Daoy (cell line): ENCODE measurements at regions not wholly inside any gene's neighbourhood (a gene's known extent, or its start where the extent isn't known, plus 50 kb on each side); places are given as distances from the start of the nearest gene placed in this dataset.
A peak's percentile ranks its signal among the peaks of the same experiment; 100 is the strongest.
"Not testable (repeated sequence)": the region's sequence is repeated elsewhere in the genome, so short reads cannot be mapped to it uniquely, and the experiment has no call there.

Experiments used
- DNase-seq: peaks from one replicate; pipeline ENCODE4 v3.0.0-alpha.2; 2015; ENCODE audit warnings: low read depth

DNA sequence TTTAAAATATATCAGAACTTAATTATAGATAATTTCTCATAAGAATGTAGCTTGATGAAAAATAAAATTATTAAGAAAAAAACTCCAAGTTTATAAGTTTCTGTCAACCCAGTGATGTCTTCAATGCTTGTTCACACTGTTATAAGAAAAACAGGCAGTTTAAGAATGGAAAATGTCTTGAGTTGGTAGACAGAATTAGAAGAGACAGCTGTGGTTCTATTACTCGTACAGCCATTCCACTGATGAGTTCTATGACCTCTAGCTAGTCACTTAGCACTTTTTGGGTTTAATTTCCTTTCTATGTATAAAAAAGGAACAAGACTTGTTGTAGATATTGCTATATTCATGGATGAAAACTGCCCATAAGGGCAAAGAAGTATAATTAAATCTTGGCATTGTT lies 1013.1 kb upstream of the ATXN8OS start:
- DNase-seq = no peak

DNA sequence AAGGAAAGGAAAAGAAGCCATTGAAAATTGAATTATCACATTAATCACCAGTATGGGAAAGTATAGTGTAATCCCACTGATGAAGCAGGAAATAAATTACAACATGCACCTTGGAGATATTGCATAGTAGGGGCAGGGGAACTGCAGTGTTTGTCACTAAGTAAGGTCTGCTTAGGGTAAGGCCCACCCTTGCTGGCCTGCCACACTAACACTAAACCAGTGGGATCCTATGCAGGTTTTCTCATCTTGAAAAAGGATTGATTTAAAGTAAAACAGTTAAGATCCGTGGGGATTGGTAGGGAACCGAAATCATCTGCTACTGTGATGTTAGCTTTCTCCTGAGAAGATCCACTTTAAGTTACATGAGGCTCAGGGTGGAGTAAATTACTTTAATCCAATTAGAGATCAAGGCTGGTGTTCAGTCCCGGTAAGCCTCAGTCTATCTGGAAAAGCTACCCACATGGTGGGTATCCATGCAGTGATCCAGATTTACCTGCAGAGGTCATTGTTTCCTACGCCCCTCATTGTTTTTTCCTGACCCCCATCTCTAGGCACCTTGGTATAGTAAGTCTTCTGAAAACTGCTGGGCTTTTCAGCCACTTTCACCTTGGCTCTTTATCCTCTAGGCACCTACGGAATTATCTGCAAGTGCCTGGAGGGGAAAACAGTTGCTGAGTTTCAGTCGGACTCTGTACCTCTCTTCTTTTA lies 1014.9 kb upstream of the ATXN8OS start:
- no peak for DNase-seq

DNA sequence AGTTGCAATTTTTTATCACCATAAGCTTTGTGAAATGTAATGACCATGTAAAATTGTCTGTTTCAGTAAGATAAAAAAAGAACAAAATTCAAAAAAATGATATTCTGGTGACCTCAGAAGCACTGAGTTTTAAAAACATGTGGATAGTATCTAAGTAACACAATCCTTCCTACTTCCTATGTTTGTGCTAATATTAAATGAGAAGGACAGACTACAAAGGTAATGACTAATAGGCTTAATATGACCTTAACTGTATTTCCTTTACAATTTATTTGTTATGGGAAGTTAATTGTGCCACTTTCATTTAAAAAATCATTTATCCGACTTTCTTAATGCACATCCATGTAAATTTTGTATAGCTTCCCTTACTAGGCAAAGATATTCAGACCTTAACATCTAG lies 1030.4 kb upstream of the ATXN8OS start:
- no peak for DNase-seq

DNA sequence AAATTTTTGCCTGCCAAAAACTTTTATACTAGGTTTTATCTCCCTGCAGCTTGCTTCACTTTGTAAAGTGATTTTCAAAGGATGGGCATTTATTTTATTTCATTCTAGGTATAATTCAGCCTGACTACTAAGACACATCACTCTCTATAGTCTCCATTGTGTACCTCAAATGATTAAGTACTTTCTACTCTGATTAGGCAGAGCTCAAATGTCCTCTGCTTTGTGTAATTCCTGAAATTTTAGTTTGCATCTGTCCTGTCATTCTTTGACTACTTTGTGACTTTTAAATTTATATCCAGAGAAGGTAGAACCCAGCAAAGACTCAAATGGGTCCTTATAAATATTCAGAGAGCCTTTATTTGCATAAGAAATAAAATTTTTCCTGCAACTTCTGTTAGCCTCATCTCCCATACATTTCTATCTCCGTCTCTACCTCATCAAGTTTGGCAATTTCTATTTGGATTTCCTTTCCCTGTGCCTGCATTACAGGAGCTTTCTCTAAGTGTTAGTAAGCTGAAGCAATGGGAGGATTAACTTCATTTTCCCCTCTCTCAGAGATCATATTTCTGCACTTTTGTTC lies 1038.0 kb upstream of the ATXN8OS start:
- DNase-seq = no peak

DNA sequence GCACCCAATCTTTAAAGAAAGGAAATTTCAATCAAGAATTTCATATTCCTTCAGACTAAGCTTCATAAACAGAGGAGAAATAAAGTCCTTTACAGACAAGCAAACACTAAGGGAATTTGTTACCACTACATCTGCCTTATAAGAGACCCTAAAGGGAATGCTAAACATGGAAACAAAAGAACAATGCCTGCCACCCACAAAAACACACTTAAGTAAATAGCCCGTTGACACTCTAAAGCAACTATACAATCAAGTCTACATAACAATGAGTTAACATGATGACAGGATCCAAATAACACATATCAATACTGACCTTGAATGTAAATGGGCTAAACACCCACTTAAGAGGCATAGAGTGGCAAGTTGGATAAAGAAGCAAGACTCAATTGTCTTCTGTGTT lies 1056.9 kb upstream of the ATXN8OS start:
- no peak for DNase-seq

DNA sequence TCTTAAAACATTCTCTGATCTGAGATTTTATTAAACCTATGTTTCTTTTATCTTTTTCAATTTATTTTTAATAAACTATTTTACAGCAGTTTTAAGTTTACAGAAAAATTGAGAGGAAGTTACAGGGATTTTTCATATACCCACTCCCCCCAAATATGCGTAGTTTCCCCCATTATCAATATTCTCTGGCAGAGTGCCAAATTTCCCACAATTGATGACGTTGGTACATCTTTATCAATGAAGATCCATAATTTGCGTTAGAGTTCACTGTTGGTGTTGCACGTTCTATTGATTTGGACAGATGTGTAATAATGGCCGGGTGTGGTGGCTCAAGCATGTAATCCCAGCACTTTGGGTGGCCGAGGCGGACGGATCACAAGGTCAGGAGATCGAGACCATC lies 1063.0 kb upstream of the ATXN8OS start:
- no peak for DNase-seq

- DNase-seq = no peak
Measured at GRCh38 chr13:69040898-69041297, 1066.7 kb upstream of the ATXN8OS start.

DNA sequence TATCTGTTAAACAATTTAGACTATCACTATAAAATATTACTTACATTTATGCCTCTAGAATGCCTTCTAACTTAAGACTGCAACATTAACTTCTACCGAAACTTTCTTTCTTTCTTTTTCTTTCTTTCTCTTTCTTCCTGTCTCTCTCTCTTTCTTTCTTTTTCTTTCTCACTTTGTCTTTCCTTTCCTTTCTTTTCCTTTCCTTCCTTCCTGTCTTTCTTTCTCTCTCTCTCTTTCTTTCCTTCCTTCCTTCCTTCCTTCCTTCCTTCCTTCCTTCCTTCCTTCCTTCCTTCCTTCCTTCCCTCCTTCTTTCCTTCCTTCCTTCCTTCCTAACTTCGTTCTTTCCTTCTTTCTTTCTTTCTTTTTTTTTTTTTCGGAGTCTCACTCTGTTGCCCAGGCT lies 1071.9 kb upstream of the ATXN8OS start:
- DNase-seq = no peak

DNA sequence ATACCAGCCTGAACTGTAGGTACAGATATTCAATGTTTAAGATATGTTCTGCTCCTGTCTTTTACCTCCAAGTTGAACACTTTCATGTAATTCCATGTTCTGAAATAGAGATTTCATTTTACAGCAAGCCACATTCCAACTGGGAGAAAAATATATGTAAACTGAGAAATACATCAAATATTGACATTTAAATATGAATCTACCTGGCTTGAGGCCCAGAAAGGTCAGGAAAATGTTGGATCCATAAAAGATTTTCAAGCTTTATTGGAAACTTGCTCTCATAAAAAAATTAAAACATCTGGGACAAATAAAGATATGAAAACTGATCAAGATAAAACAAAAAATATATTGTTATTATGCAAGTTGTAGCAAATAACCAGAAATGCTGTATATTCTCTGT lies 1078.7 kb upstream of the ATXN8OS start:
- DNase-seq = no peak

GRCh38 chr13:69020120-69020519 lies 1087.5 kb upstream of the ATXN8OS start:
- DNase-seq = no peak

GRCh38 chr13:69018173-69018572 lies 1089.5 kb upstream of the ATXN8OS start:
- not testable (repeated sequence) for DNase-seq

GRCh38 chr13:69010789-69011188 lies 1096.8 kb upstream of the ATXN8OS start:
- no peak for DNase-seq

DNA sequence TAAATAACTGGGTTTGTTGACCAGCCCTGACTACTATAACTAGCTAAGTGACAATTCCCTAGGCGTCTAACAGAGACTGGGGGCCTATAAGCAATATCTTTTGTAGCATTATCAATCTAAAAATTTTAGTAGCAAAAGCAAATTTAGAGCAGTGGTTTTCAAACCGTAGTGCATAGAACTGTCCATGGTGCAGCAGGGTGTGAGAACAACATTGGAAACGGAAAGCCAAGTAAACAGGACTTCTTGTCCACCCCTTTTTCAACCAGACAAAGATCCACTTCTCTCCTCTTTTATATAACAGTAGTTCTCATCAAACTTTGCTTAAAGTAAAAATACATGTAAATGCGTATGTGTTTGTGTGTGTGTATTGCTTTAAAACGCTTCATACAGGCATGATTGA lies 1099.1 kb upstream of the ATXN8OS start:
- no peak for DNase-seq

DNA sequence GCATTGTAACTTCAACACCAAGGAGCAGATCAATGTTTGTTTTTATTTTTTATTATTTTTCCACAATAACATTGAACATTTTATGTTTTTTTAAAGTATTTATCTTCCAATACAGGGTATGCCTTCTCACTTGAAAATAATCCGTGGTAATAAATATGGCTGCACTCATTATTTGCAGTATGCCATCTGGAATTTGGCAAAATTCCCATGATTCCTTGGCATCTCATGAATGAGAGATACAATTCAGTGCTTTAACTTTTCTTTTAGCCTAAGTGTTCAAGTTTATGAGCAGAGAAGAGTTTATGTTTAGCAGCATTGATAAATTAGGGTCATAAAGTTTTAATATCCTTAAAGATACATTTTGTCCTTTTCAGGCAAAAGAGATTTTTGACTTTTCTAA lies 1109.6 kb upstream of the ATXN8OS start:
- DNase-seq = no peak

GRCh38 chr13:68996668-68997025 lies 1111.0 kb upstream of the ATXN8OS start:
- DNase-seq = no peak

GRCh38 chr13:68995972-68996667 lies 1111.5 kb upstream of the ATXN8OS start:
- no peak for DNase-seq

GRCh38 chr13:68993154-68993553 lies 1114.5 kb upstream of the ATXN8OS start:
- no peak for DNase-seq

GRCh38 chr13:68988176-68988575 lies 1119.5 kb upstream of the ATXN8OS start:
- DNase-seq = peak; percentile 5

GRCh38 chr13:68987585-68987984 lies 1120.0 kb upstream of the ATXN8OS start:
- DNase-seq = no peak

- peak; percentile 60 for DNase-seq
Measured at GRCh38 chr13:68984688-68985319, 1122.8 kb upstream of the ATXN8OS start.

- no peak for DNase-seq
Measured at GRCh38 chr13:68982961-68983619, 1124.5 kb upstream of the ATXN8OS start.

DNA sequence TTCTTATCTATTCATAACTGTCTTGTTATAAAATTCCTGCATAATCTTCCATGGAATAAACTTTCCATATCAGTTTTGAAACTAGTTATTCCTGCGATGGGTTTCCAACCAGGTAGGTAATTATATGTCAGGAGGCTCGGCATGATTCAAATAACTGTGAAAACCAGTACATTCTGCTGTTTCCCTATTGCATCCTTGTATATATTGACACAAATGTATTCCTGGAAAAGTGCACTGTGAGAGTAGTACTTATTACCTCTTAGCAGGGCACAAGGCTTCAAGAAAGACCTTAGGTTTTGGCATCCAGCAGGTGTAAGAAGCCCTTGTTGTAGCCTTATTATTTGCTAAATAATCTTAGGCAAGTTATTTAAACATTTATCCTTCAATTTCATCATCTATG lies 1131.3 kb upstream of the ATXN8OS start:
- no peak for DNase-seq
